HCT116 (cell line): ENCODE measurements at regions not wholly inside any gene's neighbourhood (a gene's known extent, or its start where the extent isn't known, plus 50 kb on each side); places are given as distances from the start of the nearest gene placed in this dataset.

Source experiments
- ATAC-seq: fragments of 200-7000 bp; cut with Tn5 transposase; 2 replicates; pipeline ENCODE4 v1.9.1; 2020; ENCODE audit warnings: mild to moderate bottlenecking, moderate library complexity
- BruUV-seq: library from RNA; stranded (reverse); fragments of 400-500 nt; replicated peaks from 2 replicates; lab custom pipeline; 2021; lab: Mats Ljungman, UMichigan
- CTCF ChIA-PET: fragments of 300-600 bp; sonication (Branson Sonifier 250); formaldehyde crosslinking; loops from one replicate; lab custom pipeline; 2021; ENCODE audit warnings: antibody characterized with exemption; lab: Charles Lee
- POLR2A ChIA-PET: fragments of 300-600, 350-600 bp; sonication (Branson Sonifier 250); formaldehyde crosslinking; loops from one replicate; lab custom pipeline; 2021; ENCODE audit warnings: antibody characterized with exemption; lab: Charles Lee
- RAD21 ChIA-PET, 2 experiments: fragments of 300-600 bp; sonication (Branson Sonifier 250); formaldehyde crosslinking; loops; one replicate each; lab custom pipeline; 2023; ENCODE audit warnings: low total read pairs in 2 of 2; ENCODE audit not compliant: uncharacterized antibody in 2 of 2, unreplicated experiment in 2 of 2, low non-redundant PET in 1 of 2; lab: Charles Lee
- DNase-seq: peaks from one replicate; pipeline ENCODE4 v3.0.0-alpha.2; 2010; ENCODE audit warnings: low read depth, low spot score
- H2AFZ ChIP-seq: fragments of 200-600 bp; shearing (Covaris generic), sonication (generic); 2 replicates; pipeline ENCODE4 v1.6.1; 2017; ENCODE audit warnings: low read depth, mixed run types, mixed read lengths, antibody characterized with exemption, low read length; ENCODE audit not compliant: poor library complexity, severe bottlenecking
- H3K27ac ChIP-seq: 2 replicates; pipeline ENCODE4 v1.5.1; 2012; ENCODE audit warnings: low read depth, low read length
- H3K27me3 ChIP-seq: fragments of 200-600 bp; sonication (generic); 2 replicates; pipeline ENCODE4 v1.6.1; 2016; ENCODE audit warnings: mixed run types, low read length, mixed read lengths; ENCODE audit not compliant: insufficient read depth
- H3K36me3 ChIP-seq, 2 experiments: fragments of 200-500 bp in 1 of 2; fragments of 200-600 bp in 1 of 2; sonication (Bioruptor generic) in 1 of 2; sonication (generic) in 1 of 2; 2 replicates each; pipeline versions ENCODE4 v1.5.1 to v1.6.1; 2014 to 2016; ENCODE audit warnings: low read length in 2 of 2, inconsistent platforms in 1 of 2, mixed read lengths in 1 of 2, mixed run types in 1 of 2; ENCODE audit not compliant: insufficient read depth in 2 of 2, control insufficient read depth in 1 of 2
- H3K4me1 ChIP-seq, 2 experiments: fragments of 200-600 bp in 1 of 2; sonication (generic) in 1 of 2; 2 replicates each; pipeline versions ENCODE4 v1.5.1 to v1.6.1; 2012 to 2017; ENCODE audit warnings: low read length in 2 of 2, inconsistent platforms in 1 of 2, mild to moderate bottlenecking in 1 of 2, mixed read lengths in 1 of 2, mixed run types in 1 of 2, moderate library complexity in 1 of 2; ENCODE audit not compliant: insufficient read depth in 2 of 2, control insufficient read depth in 1 of 2
- H3K4me2 ChIP-seq: fragments of 200-600 bp; sonication (generic); 2 replicates; pipeline ENCODE4 v1.6.1; 2017; ENCODE audit warnings: mixed run types, low read length, mixed read lengths
- H3K4me3 ChIP-seq, 2 experiments: fragments of 200-600 bp in 1 of 2; sonication (generic) in 1 of 2; replicated peaks in 1 of 2; 2 replicates each; pipeline ENCODE4 v1.5.1; 2011 to 2016; ENCODE audit warnings: low read length in 2 of 2, control low read depth in 1 of 2, low read depth in 1 of 2, mild to moderate bottlenecking in 1 of 2, mixed read lengths in 1 of 2, mixed run types in 1 of 2
- H3K79me2 ChIP-seq: fragments of 200-600 bp; sonication (generic); 2 replicates; pipeline ENCODE4 v1.6.1; 2017; ENCODE audit warnings: mild to moderate bottlenecking, mixed run types, low read length, moderate library complexity, mixed read lengths; ENCODE audit not compliant: insufficient read depth
- H3K9ac ChIP-seq: fragments of 200-600 bp; sonication (generic); 2 replicates; pipeline ENCODE4 v1.6.1; 2016; ENCODE audit warnings: low read length, mixed read lengths
- H3K9me2 ChIP-seq: fragments of 200-600 bp; sonication (generic), shearing (Covaris generic); 2 replicates; pipeline ENCODE4 v1.6.1; 2017; ENCODE audit warnings: mixed run types, mild to moderate bottlenecking, moderate library complexity; ENCODE audit not compliant: insufficient read depth
- H3K9me3 ChIP-seq, 2 experiments: fragments of 200-500 bp in 1 of 2; fragments of 200-600 bp in 1 of 2; sonication (Bioruptor generic) in 1 of 2; sonication (generic) in 1 of 2; 2 replicates each; pipeline ENCODE4 v1.6.1; 2014 to 2017; ENCODE audit warnings: low read length in 2 of 2, mixed read lengths in 2 of 2, inconsistent platforms in 1 of 2, low read depth in 1 of 2, mild to moderate bottlenecking in 1 of 2, mixed run types in 1 of 2, moderate library complexity in 1 of 2; ENCODE audit not compliant: control insufficient read depth in 1 of 2, insufficient read depth in 1 of 2
- H4K20me1 ChIP-seq: fragments of 200-600 bp; sonication (generic), shearing (Covaris generic); 2 replicates; pipeline ENCODE4 v1.6.1; 2017; ENCODE audit warnings: mixed run types, mild to moderate bottlenecking, moderate library complexity; ENCODE audit not compliant: insufficient read depth
- CBX3 ChIP-seq: IDR thresholded peaks from 2 replicates; pipeline ENCODE4 v1.6.1; 2012; ENCODE audit warnings: low read depth
- EZH2 ChIP-seq: fragments of 200-600 bp; sonication (generic); IDR thresholded peaks from 2 replicates; pipeline ENCODE4 v1.6.1; 2017; ENCODE audit warnings: antibody characterized with exemption, mixed run types
- EZH2phosphoT487 ChIP-seq: fragments of 200-600 bp; IDR thresholded peaks from 2 replicates; pipeline ENCODE4 v1.6.1; 2018; ENCODE audit warnings: antibody characterized with exemption, borderline replicate concordance
- FOSL1 ChIP-seq: IDR thresholded peaks from 2 replicates; pipeline ENCODE4 v1.6.1; 2012; ENCODE audit warnings: low read depth
- JUND ChIP-seq: IDR thresholded peaks from 2 replicates; pipeline ENCODE4 v1.6.1; 2012
- MAX ChIP-seq: IDR thresholded peaks from 2 replicates; pipeline ENCODE4 v1.6.1; 2012
- RAD21 ChIP-seq: IDR thresholded peaks from 2 replicates; pipeline ENCODE4 v1.6.1; 2012; ENCODE audit warnings: low read depth, mild to moderate bottlenecking
- REST ChIP-seq: IDR thresholded peaks from 2 replicates; pipeline ENCODE4 v1.6.1; 2012; ENCODE audit warnings: low read depth
- SP1 ChIP-seq: IDR thresholded peaks from 2 replicates; pipeline ENCODE4 v1.6.1; 2012; ENCODE audit warnings: low read depth
- TCF7L2 ChIP-seq: IDR thresholded peaks from 2 replicates; pipeline ENCODE4 v1.7.0; 2011; ENCODE audit warnings: borderline replicate concordance, inconsistent platforms; ENCODE audit not compliant: insufficient read depth, insufficient read length; ENCODE audit errors: extremely low read depth
- YY1 ChIP-seq: IDR thresholded peaks from 2 replicates; pipeline ENCODE4 v1.6.1; 2011; ENCODE audit warnings: low read length, low read depth, moderate library complexity, mild to moderate bottlenecking; ENCODE audit not compliant: insufficient replicate concordance; ENCODE audit errors: extremely low read depth
- ZFX ChIP-seq: fragments of 450-650 bp; IDR thresholded peaks from 2 replicates; pipeline ENCODE4 v1.6.1; 2017
- ZNF274 ChIP-seq: fragments of 200-500 bp; sonication (Bioruptor generic); IDR thresholded peaks from 2 replicates; pipeline ENCODE4 v1.6.1; 2014; ENCODE audit warnings: mild to moderate bottlenecking, low read depth, low read length, inconsistent platforms
- intact Hi-C: fragments of 100-400 bp; cut with micrococcal nuclease; formaldehyde crosslinking; loops from 2 replicates; pipeline ENCODE4 v1.10.0; 2022
- TF ChIP-seq, protein P1 (sequence below): IDR thresholded peaks from 2 replicates; pipeline ENCODE4 v1.6.1; 2012
- TF ChIP-seq, protein P2 (sequence below): IDR thresholded peaks from 2 replicates; pipeline ENCODE4 v1.6.1; 2011; ENCODE audit warnings: mild to moderate bottlenecking, low read length, moderate library complexity; ENCODE audit not compliant: insufficient replicate concordance; ENCODE audit errors: extremely low read depth

GRCh38 chr17:69913216-69913615 lies 161.8 kb upstream of the KCNJ16 start:
- TF ChIP-seq, protein P1, sequence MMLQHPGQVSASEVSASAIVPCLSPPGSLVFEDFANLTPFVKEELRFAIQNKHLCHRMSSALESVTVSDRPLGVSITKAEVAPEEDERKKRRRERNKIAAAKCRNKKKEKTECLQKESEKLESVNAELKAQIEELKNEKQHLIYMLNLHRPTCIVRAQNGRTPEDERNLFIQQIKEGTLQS = no peak
- TF ChIP-seq SP1 (no peak), JUND (no peak), CBX3 (no peak), ZFX (no peak), EZH2phosphoT487 (no peak), EZH2 (no peak), TCF7L2 (no peak), MAX (no peak), REST (no peak), YY1 (no peak), RAD21 (no peak), FOSL1 (no peak), ZNF274 (no peak)
- TF ChIP-seq, protein P2, sequence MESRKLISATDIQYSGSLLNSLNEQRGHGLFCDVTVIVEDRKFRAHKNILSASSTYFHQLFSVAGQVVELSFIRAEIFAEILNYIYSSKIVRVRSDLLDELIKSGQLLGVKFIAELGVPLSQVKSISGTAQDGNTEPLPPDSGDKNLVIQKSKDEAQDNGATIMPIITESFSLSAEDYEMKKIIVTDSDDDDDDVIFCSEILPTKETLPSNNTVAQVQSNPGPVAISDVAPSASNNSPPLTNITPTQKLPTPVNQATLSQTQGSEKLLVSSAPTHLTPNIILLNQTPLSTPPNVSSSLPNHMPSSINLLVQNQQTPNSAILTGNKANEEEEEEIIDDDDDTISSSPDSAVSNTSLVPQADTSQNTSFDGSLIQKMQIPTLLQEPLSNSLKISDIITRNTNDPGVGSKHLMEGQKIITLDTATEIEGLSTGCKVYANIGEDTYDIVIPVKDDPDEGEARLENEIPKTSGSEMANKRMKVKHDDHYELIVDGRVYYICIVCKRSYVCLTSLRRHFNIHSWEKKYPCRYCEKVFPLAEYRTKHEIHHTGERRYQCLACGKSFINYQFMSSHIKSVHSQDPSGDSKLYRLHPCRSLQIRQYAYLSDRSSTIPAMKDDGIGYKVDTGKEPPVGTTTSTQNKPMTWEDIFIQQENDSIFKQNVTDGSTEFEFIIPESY = no peak
- ChIA-PET CTCF (interaction anchor here (1.3 kb wide), 1 partner anchor 387 kb away, joined by 3 read pairs; no protein-coding TSS in a partner anchor), POLR2A (no interaction called here), RAD21 (no interaction called here)
- intact Hi-C loops = no loop called here
- no peaks in the 10 kb centered on the region for H3K36me3 ChIP-seq
- no peaks in the 10 kb centered on the region for H3K79me2 ChIP-seq
- H3K4me2 ChIP-seq = no peak overlapping the region
- no TSS peak for BruUV-seq
- no peak overlapping the region for H2AFZ ChIP-seq
- no peaks in the 10 kb centered on the region for H3K9me2 ChIP-seq
- H3K4me1 ChIP-seq = no peaks in the 10 kb centered on the region
- no peak overlapping the region for H3K9ac ChIP-seq
- H3K4me3 ChIP-seq = no peak overlapping the region
- H3K27ac ChIP-seq = no peak overlapping the region
- no peaks in the 10 kb centered on the region for H3K27me3 ChIP-seq
- ATAC-seq = no peak
- H3K9me3 ChIP-seq = peaks cover 9 to 22% of the 10 kb centered on the region in 2 experiments; a peak in 2 of 4 replicates
- DNase-seq = no peak
- no peaks in the 10 kb centered on the region for H4K20me1 ChIP-seq
